OCI-M2 (cell line): ENCODE measurements at regions not wholly inside any gene's neighbourhood (a gene's known extent, or its start where the extent isn't known, plus 50 kb on each side); places are given as distances from the start of the nearest gene placed in this dataset.

ENCODE experiments used
- DNase-seq: peaks from one replicate; lab custom pipeline; 2025; ENCODE audit not compliant: unreplicated experiment; lab: John Stamatoyannopoulos, UW

DNA sequence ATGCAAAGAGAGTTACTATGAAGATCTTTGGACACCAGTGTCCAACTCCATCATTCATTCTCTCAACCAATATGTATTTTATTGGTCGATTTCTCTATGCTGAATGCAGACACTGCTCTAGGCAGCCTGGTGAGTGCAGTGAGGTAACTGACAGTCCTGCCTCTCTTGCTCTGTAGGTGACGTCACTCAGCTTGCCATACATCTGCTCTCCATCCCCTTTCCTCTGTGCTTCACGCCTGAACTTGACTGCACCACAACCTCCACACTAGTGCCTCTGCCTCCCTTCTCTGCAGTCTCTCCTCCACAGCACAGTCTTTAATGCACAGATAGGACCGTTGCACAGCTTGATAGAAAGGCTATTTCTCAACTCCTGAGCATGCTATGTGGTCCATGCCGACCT, 344.9 kb upstream of the NOCT start:
- no peak for DNase-seq

DNA sequence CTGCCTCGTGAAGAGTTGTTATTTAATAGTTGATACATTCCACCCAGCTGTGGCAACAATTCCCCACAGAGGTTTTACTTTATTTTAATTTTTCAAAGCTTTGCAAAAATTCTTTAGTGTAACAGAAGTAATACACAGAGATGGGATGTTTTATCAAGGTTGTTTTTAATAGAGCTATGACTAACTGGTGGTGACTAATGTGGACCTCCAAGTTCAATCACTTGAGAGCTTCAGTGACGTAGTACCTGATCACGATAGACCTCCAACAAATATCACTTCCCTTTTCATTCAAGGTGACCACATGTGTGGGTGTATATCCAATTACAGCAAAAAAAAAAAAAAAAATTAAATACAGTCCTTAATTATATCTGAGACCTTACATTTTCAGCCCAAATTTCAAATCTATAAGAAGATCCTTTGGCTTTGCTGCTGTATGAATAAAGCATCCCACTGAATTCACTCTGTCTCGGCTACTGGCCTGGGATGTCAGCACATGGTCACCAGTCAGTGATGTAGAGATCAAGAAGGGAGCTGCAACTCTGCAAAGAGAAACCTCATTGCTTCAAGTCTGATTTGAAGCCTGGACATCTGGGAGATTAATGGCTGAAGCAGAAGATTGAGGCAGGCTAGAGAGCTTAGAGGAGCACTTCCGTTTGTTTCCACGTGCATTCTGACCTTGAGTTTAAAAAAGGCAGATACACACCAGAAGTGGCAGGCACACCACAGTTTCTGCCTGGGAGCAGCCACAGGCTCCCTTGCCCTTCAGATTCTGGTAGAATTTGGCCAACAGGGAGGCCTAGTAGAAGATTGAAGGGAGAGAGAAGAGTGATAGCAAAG, 345.9 kb upstream of the NOCT start:
- no peak for DNase-seq

DNA sequence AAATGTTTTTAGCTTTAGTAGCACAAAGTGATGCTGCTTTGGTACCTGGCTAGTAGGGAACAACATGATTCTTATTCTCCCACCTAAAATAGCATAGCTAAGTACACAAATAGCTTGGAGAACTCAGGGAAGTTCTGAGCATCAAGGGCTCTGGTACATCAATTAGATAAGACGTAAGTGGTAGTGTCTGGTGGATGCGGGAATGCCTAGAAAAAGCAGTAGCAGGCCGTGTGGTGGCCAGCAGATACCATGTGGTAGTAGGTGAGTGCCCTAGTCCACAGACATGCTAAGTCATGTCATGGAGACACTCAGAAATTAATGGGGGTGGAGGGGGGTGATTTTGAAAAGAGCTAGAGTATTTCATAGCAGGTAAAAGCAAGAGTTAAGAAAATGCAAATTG, 347.3 kb upstream of the NOCT start:
- DNase-seq, result no peak

DNA sequence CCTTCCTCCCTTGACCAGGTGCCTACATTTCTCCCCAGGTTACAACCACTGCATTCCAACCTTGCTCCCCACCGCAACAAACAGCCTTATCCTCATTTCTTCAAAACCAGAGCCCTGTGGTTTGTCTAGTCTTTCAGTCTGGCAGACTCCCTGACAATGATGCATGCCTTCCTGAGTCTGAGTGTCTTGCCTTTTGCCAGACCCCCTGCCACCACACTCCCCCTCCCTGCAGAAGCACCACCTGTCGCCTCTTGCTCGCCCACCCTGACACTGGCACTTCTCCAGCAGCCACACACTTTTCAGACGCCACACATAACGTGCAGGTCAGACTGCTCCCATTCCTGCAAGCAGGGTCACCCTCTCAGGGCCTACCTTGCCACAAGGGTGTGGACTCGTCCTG, 349.2 kb upstream of the NOCT start:
- no peak for DNase-seq

DNA sequence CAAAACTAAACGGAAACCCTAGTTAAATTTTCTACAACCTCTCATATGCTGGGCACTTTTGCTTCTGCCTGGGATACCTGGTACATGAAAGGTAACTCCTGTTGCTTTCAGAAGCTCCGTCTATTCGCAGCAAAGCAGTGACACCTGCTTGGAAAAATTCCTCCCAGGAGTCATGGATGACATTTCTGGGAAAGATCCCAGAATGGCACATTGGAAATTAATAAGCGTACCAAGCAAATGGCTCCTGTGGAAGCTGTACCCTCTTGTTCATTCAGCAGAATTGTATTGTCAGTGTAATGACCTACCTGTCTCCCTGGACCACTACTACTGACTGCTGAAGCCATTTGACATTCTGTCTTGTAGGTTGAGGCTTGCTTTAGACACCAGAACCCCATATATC, 349.7 kb upstream of the NOCT start:
- no peak for DNase-seq

DNA sequence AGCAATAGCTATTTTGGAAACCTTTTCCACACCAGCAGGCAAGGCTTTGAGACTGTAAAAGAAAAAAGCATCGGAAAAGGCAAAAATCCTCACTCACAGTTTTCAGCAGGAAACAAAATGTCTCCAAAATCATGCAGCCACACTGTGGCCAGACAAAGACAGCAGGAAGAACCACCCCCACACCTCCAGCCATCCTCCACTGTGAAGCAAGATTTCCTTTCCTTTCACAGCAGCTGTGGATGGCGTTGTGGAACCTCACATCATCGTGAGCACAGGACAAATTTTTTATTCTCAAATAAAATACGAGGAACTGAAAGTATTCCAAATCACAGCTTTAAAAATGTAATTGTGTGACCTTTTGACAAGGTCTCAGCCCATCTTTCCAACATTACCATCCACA, 351.7 kb upstream of the NOCT start:
- DNase-seq, result no peak

DNA sequence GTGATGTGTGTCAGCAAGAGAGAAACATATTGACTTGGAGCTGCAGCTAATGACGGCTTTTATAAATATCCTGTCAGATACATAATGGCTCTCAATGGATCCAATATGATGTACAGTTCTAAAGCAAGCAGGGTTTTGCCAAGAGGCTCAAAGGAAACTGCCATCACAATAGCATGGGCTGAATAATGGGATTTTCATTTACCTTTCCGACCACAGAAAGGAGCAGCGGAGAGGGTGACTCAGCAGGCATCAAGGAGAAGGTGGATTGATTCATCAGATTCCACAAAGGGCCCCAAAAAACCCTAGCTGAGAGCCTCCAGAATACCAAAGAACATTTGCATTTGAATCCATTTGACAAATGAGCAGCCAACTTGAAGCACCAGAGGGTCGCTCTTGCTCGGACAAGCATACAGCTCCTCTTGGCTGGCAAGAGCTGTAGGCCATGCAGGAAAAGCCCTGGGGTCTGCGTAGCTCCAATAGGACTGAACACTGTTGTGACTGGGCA, 355.7 kb upstream of the NOCT start:
- no peak for DNase-seq

DNA sequence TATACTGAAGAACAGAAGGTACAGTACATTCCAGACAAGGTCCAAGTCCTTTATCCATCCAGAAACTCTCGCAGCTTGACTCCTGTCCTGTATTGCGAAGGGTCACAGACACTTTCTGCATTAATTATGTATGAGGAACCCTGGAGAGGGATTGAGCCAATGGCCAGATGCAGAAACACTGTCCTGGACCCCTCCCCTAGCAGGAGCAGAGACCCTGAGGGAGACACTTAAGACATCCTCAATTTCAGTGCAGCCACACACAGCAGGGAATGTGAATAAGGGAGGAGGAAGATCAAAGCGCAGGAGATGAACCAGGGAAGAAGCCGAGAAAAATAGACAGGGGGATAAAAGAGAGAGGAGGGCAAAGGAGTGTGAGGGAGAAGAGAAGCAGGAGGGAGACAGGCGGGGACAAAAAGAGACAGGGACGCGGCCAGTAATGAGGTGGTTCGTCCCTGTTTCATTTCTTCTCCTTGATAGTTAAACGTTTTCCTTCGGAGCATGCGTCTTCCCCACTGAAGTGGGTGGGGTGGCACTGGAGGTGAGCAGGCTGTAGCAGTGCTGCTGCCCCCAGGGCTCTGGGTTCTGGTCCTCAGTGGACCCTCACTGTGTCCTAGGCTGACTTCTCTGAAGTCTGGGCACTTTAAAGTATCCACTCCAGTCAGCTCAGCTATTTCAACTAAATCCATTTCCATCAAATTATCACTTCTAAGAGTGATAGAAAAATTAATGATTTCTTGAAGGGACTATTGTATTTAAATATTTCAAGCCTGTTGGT, 356.4 kb upstream of the NOCT start:
- DNase-seq, result no peak

DNA sequence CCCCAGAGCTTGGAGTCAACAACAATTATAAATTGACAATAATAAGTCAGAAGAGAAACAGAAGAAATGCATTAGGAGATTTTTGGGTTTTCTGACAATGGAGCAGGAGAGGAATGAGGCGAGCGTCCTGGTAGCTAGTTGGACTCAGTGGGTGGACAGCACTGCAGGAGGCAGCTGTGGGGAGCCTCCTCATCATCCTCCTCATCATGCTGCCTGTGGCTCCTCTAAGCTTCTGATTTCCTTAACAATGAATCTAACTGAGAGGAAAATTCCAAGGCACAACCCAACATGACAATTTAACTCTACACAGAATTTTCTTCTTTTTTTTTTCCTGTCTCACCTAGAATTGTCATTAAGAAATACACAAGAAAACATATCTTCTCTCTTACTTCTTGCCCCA, 357.1 kb upstream of the NOCT start:
- no peak for DNase-seq

DNA sequence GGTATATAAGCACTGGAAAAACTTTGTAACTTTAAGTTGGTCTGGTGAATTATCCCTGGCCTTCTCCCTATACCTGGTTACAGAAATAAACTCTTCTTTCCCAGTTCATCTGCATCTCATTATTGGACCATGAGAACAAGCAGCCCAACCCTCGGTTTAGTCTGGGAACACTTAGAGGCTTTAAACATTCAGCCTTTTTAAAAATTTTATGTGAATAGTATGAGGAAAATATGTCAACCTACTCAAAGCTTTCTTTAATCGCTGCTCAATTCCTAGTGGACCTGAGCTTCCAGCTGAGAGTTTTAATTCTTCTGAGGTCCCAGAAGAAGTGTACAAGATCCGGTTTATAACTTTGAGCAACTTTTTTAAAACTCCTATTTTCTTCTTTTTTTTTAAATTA, 358.6 kb upstream of the NOCT start:
- DNase-seq, result no peak

DNA sequence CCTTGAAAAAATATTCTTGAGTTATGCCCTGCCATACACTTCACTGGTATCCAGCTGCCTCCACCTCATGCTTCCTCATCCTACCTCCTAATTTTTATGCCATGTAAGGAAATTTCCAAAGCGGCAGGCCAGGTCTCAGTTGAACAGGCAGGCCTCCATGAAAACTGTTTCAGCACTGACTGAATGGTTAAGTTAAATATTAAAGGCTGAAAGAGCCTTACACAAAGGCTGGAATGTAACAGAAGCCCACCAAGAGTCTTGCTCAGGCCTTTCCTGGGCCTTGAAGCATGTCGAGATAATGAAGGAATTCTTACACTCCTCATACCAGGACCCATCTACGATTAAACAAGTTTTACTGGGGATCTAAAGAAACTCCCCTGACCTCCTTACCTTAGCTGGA, 359.6 kb upstream of the NOCT start:
- DNase-seq, result no peak

DNA sequence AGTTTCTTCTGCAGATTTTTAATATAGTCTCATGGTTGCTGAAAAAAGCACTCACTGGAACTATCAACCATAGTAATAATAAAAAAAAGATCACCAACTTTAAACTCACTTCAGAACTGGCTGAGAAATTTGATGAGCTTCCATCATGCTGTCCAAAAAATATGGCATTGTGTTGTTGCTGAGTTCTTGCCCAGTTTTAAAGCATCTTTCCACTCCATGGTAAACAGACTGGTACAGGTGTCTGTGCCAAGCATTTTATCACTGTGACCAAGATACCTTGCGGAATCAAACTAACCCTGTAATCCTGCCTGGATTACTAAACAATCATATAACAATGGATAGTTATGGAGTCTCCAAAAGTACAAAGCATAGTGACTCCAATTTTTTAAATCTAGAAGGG, 360.3 kb upstream of the NOCT start:
- DNase-seq, result no peak

DNA sequence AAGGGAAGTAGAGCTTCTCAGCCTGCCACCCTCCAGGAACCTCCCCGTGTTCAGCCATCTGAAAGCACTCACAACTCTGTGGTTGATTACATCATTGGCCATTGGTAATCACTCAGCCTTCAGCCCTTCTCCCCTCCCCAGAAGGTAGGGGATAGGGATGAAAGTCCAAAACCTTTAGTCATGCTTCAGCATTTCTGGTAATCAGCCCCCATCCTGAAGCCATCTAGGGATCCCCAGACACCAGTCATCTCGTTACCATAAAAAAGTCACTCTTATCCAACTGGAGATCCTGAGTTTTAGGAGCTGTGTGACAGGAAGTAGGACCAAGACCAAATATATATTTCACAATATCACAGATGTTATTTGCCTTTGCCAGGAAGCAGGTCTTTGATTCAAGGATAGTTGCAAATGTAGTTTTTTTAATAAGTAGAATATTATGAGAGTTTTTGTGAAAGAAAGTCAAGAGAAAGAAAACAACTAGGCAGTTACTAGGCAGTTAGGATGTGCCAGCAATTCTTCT, 364.6 kb upstream of the NOCT start:
- DNase-seq, result no peak

DNA sequence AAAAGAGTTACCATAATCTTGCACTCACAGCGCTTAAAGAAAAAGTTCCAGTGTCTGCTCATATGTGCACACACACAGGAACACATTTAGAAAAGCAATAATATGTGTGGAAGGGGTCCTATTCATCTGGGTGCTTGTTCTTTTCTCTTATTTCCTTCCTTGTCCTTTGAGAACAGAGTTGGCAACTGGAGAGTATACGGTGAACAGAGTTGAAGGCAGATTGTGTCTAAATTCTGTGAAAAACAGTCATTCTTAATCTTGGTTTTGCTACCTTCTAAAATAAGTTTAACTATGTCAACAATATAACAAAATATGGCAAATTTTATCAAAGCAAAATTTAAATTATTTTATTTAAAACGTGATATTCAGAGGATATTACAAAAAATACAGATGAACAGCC, 365.1 kb upstream of the NOCT start:
- no peak for DNase-seq

DNA sequence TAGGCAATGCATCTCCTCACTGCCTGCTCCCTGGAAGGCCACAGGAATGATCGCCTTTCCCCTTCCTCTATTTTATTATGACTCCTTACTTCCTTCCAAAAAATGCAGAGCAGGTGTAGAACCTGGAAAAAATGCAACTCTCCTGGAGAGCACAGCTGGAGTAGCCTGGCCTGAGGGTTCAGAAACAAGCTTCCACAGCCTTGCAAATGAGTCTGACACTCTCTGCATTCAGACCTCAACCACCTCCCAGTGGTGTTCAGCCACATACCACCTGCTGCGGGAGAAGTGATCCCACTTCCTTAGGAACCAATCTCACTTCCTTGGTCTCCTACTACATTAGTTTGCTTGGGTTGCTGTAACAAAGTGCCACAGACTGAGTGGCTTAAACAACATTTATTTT, 368.1 kb upstream of the NOCT start:
- DNase-seq, result no peak

DNA sequence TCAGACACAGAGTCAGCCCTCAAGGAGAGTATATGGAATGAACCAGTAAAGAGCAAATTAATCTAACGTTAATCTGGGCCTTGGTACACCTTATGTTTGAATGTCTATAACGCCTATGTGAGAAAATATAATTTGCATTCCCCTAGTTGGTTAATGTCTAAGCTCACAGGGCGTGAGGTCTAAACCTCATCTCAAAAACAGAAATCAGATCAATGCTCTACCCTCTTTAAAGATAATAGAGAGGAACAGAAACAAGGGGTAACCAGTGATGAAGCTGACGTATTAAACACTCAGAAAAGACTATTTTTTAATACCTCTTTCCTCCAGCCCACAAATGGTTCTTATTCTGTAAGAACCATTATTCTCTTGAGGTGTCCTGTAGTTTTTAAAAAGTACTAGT, 369.2 kb upstream of the NOCT start:
- no peak for DNase-seq

DNA sequence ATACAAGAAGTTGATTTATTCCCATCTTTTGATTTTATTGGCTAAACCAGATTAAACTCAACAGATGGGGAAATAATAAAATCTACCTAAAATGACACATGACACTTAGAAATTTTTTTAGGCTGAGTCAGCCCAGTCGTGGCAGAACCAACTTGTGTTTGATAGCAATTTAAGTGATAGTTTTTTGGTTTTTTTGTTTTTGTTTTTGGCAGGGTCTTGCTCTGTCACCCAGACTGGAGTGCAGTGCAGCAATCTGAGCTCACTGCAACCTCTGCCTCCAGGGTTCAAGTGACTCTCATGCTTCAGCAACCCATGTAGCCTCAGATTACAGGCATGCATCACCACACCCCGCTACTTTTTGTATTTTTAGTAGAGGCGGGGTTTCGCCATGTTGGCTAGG, 370.3 kb upstream of the NOCT start:
- no peak for DNase-seq

DNA sequence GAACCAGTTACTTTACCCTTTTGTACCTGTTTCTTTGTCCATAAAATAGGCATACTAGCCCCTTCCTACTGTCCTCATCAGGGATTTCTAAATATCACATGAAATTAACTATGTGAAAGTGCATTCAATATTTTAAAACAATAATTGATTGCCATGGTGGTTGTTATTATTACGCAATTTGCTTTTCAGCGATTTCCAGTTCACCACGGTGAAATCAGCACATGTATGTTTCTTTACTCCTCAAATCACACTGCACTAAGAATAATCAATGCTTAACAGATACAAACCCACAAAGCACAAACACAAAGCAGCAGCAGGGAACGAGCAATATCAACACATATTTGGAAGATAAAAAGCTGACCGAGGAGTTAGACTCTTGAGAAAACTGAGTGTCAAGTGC, 371.3 kb upstream of the NOCT start:
- no peak for DNase-seq

DNA sequence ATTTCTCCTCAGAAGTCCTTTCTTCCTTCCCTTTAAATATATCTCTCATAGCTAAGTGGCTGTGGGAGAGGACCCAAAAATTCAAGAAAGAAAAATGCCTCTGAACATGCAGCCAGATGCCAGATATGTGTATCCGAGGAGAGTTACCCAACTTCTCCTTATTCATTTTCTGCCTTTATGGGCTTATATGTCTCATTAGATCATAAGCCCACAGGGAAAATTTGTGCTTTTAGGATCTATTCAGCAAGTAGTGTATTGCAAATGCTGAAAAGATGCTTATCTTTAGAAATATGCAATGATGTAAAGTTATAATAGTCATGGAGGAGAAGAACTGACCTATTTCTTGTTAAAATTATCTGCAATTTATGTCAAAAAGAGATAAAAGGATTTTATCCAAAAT, 371.8 kb upstream of the NOCT start:
- no peak for DNase-seq

DNA sequence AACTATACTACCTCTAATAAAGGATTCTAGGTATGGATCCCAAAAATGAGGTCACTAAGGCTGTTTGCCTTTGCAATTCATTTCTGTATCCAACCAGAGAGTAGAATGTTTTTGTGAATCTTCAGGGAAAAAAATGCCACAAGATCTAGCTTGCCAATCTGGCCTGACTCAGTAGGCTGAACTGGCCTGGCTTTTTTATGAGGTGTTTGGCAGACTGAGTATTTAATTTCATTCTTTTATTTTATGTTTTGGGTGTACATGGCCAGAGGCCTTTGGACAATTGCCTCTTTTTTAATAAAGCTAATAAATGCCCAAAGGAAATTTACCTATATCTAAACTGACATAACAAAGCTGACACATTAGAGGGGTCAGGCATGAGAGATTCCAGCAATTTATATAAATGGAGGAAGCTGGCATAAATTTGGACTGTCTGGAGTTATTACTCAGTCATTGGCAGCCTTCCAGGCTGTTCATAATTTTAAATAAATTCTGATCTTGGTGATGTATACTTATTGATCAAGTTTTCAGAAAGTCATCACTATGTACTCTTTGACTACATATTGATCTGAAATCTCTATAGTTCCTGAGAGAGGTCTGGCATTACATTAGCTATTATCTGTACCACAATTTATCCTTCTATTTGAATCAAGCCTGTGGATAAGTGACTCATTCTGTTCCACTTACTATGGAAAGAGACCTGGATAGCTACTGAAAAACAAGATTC, 376.4 kb upstream of the NOCT start:
- no peak for DNase-seq

DNA sequence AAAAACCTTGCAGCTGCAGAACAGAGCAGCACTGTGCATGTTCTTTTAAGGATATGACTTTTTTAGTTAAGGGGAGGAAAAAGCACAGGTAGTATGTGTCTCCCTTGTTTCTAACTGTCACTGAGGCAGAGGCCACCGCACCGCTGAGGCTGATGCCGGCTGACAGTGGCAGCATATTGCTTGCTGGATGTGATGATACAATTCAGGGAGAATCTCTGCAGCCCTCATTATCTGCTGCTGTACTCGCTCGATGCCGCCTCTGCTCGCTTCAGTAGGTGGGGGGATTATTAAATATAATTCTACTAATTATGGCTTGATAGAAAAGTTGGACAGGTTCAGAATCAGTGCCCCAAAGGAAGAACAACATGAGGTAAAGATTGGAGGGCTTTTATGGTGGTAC, 378.8 kb upstream of the NOCT start:
- no peak for DNase-seq

DNA sequence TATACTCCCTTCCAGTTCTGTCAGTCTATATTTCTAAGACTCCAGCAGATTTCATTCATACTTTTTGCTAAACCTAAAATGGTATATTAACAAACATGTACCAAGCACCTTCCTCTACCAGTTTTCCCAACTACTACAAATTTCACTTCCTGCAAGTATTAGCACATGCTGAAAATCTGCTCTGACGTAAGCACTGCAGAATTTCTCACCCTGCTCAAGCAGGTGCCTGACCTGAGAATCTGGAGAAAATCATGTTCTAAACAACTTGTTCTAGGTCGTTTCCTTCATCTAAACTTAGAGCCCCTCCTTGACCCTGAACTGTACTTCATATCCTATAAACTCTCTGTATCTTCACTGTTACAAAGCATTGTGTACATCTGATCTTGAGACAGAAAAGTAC, 380.7 kb upstream of the NOCT start:
- DNase-seq, result no peak
